HG03039 (cell line): ENCODE measurements at regions not wholly inside any gene's neighbourhood (a gene's known extent, or its start where the extent isn't known, plus 50 kb on each side); places are given as distances from the start of the nearest gene placed in this dataset.
A peak's percentile ranks its signal among the peaks of the same experiment; 100 is the strongest.

Experiments
- ATAC-seq: cut with Tn5 transposase; IDR thresholded peaks from one replicate; pipeline ENCODE4 v1.9.1; 2021; ENCODE audit warnings: mild to moderate bottlenecking, moderate library complexity; ENCODE audit not compliant: unreplicated experiment

- no peak for ATAC-seq
Measured at GRCh38 chr2:42108852-42109251, 60.3 kb upstream of the EML4 start.

- ATAC-seq, result no peak
Measured at GRCh38 chr2:42109959-42110640, 59.1 kb upstream of the EML4 start.

GRCh38 chr2:42110641-42111322, 58.4 kb upstream of the EML4 start:
- no peak for ATAC-seq

GRCh38 chr2:42112418-42112817, 56.7 kb upstream of the EML4 start:
- ATAC-seq, result no peak

- ATAC-seq, result no peak
Measured at GRCh38 chr2:42113452-42113851, 55.7 kb upstream of the EML4 start.

- no peak for ATAC-seq
Measured at GRCh38 chr2:42114091-42114490, 55.1 kb upstream of the EML4 start.

GRCh38 chr2:42115588-42115987, 53.6 kb upstream of the EML4 start:
- ATAC-seq, result no peak

GRCh38 chr2:42116195-42117181, 52.7 kb upstream of the EML4 start:
- no peak for ATAC-seq

- ATAC-seq, result no peak
Measured at GRCh38 chr2:42117182-42117579, 52.0 kb upstream of the EML4 start.

GRCh38 chr2:42117923-42118753, 51.0 kb upstream of the EML4 start:
- ATAC-seq, result peak; percentile 91

GRCh38 chr2:42118754-42119569, 50.2 kb upstream of the EML4 start:
- ATAC-seq, result no peak
